ENCODE measurements at regions not wholly inside any gene's neighbourhood (a gene's known extent, or its start where the extent isn't known, plus 50 kb on each side); places are given as distances from the start of the nearest gene placed in this dataset.
"Not testable (repeated sequence)": the region's sequence is repeated elsewhere in the genome, so short reads cannot be mapped to it uniquely, and the experiment has no call there.

DNA sequence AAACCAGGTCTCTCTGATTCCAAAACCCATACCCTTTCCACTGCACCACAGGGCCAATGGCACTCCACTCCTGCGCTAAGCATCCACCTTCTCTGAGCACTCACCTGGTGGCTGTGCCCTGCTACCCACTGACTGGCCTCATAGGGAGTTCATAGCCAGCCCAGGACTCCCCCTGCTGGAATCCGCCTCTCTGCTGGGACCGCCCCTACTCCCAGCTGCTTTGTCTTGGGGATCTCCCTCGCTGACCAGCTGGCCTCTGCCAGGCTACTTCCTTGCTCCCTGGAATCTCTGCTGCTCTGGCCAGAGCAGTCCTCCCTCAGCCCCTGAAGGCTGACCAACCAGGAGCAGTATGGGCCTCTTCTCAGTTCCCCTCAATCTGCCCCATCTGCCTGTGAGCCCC lies 129.7 kb downstream of the FAXC start:
- DNase-seq (ENCODE audit: low read depth), result no peak

DNA sequence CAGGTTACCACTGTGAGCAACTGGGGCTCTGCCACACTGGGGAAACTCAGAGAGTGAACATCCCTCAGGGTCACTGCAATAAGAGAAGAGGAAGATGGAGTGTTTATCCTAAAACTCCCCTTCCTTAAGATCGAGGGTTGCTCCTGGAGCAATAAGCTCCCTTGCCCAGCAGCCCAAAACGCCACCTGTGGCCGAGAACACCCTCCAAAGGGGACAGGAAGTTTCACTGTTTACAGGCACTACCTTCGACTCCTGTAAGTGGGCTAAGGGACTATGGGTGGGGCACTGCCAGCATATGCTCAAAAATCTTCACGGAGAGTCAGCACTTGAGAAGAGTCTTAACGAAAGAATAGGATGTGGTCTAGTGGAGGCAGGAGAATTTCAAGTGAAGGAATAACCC lies 132.5 kb downstream of the FAXC start:
- DNase-seq (ENCODE audit: low read depth), result no peak

DNA sequence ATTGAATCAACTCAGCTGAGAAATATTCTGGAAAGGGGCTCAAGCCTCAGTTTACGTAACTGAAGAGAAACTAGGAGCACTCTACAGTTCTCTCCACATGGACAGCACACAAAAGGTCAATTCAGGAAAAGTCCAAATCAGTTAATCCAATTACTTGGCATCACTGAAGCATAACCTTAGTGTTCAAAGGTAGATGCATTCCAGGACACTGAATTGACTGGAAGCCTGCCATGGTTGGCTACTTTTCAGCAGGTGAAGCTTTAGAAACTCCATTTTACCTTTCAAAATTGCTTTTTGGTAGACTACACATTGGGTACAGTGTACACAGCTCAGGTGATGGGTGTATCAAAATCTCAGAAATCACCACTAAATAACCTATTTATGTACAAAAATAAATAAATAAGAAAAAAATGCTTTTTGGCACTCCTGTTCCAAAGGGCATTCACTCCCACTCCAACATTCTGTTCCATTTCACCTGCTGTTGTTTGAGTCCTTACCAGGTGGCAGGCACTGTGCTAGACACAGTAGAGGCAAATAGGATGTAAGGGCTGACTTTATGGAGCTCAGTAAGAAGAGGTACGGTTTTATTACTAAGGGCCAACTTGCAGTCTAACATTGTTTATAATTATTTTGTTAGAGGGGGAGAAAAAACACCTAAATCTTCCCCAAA lies 153.4 kb downstream of the FAXC start:
- no peak for DNase-seq (ENCODE audit: low read depth)

DNA sequence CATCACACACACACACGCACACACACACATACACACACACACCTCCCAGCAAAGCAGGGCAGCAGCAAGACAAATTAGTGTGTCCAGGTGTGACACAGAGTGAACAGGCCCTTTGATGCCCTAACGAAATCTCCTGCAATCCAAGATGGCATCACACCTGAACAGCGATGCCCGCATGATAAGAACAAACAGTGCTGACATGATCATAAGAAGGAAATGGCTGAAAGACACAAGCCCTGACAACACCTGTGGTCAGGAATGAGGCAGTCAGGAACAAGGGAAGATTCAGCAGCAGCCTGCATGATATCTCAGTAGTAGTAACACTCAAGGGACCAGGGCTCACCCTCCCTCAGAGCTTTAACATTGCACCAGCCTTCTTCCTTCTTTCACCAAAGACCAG lies 156.9 kb downstream of the FAXC start:
- DNase-seq (ENCODE audit: low read depth), result no peak

DNA sequence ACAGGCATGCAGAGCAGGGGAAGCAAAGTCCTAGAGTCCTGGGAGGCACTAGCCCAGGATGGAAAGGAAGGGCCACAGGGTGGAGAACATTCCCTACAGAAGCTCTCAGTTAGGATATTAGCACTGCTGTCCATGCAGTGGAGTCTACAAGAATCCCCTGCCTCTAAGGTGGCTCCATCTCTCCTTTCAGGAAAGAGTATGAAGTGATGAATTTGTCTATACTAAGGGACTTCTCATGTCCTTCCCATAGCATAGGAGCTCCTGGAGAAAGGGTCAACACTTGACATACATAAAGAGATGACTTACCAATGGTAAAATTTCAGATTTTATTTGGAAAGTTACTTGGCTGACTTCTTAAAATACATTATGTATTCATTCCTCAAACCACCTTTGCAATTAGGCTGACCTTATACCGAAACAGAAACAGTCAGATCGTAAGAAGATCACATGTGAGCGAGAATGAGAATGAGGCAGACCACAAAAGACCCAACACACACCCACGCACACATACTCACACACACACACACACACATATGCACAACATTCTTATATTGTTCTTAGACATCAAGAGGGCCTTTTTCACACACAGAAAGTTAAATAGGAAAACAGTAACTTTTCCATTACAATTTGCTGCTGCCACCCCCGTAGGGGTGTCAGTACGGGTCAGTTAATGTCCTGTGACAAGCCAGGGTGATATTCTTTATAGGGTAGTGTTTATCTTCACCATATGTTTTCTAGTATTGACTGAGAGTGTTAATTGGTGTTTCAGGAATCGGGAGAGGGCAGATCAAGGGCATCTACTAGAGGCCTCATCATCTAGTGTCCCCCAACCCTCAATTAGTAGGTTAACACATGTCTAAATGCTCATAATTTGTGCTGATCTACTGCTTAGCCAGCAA lies 159.4 kb downstream of the FAXC start:
- DNase-seq (ENCODE audit: low read depth), result no peak

DNA sequence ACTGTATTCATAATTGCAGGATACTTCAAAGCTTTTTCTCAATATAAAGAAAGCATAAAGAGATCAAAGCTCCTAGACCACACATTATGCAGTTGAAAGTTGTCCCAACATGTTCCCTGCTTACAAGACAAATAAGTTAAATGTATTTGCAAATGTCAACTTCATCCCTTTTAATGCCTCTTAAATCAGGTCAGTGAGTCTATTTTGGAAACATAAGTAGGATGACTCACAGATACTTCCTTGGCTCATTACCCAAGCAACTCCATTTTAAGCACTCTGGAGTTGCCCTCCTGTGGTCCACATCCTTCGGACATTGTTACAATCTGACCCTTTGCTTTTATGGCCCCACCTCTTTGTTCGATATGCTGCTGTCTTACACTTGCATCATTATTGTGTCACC lies 162.0 kb downstream of the FAXC start:
- no peak for DNase-seq (ENCODE audit: low read depth)

DNA sequence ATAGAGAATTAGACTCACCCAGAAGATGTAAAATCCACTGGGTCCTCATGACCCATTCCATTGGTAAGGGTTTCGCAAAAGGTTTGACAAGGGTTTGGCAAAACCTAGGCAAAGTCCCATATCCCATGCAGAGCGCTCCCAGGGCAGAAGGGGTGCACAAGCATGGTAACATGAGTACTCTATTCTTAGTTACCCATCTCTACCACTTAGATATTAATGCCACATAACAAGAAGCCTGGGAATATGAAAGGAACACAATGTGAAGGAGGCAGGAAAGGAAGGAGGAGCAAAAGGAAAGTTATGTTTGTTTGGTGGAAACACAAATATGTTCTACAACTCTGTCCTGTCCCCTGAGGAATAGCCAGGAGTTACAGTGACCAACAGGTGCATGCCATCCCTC lies 163.1 kb downstream of the FAXC start:
- DNase-seq (ENCODE audit: low read depth), result no peak

DNA sequence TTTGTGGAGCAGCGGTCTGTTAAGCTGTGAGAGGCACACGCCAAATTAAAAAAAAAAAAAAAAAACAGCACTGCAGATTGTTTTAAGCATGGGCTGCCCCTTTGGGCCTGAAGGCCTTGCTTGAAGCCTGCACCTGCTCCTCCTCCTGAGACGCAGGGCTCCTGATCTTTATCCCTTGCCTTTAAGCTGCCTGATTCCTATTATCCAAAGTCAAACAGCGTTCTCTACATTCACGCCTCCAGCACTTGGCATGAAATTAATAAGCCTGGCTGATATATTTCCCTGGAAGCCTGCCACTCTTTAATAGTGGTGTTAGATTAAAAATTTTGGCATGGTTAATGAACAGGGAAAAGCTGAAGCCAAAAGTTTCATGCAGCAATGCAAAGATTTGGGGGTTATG lies 163.9 kb downstream of the FAXC start:
- DNase-seq (ENCODE audit: low read depth), result no peak

DNA sequence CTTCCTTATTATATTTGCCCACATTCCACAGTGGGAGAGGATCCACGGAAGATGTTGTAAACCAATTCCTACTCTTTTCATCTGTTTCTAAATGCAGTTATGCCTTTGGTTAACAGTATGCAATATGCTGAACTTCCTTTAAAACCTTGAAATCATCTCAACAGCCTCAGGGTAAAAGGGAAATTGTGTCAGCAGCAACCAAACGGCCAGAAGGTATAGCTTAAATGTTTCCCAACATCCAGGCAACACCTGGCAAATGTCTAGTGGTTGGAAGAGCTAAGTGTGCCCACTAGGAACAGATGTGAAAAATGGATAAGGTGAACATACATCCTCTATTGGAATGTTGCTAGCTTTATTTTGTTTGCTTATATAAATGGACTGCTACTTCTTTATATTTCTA lies 164.8 kb downstream of the FAXC start:
- DNase-seq (ENCODE audit: low read depth), result no peak

DNA sequence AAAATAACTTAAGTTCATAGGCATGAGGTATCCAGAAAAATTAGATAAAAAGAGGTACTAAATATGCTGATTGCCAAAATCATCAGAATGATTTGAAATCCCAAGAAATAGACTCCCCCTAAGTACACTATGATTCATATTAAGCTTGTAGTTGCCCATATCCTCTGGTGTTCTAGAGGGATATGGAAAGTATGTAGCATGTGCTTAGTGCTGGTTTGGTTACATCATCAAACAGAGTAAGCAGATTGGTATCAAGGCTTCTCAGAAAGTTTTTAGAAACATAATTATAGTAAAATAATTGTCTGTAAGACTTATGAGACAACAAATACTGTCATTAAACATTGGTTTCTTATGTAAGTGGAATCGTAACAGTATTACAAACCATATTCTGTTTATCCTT lies 166.4 kb downstream of the FAXC start:
- no peak for DNase-seq (ENCODE audit: low read depth)

DNA sequence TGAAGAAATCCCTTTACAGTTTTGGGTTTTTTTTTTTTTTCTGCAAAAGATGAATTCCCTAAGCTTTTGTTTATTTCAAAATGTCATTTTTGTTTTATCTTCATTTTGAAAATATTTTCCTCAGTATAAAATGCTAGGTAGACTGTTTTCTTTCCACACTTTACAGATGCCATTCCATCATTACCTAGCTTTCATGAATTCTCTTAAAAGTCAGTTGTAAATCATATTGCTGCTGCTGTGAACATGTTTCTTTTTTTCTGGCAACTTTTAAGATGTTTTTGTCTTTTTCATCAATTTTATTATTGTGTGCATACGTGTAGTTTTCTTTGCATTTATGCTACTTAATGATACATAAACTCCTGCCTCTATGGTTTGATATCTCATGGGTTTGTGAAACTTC lies 168.3 kb downstream of the FAXC start:
- DNase-seq (ENCODE audit: low read depth), result no peak

DNA sequence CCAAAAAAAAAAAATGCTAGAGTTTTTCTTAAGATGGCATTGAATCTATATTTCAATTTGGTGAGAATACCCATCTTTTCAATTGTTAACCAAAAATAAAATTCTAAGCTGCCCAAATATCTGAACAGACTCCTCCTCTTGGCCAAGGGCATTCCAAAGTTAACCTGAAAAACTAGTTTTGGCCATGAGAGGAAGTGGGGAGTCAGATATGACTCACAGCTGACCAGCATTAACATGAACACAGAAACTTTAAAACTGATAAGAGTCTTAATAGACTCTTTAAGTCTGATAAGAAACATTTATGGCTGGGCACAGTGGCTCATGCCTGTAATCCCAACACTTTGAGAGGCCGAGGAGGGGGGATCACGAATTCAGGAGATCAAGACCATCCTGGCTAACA lies 171.3 kb downstream of the FAXC start:
- DNase-seq (ENCODE audit: low read depth), result no peak

DNA sequence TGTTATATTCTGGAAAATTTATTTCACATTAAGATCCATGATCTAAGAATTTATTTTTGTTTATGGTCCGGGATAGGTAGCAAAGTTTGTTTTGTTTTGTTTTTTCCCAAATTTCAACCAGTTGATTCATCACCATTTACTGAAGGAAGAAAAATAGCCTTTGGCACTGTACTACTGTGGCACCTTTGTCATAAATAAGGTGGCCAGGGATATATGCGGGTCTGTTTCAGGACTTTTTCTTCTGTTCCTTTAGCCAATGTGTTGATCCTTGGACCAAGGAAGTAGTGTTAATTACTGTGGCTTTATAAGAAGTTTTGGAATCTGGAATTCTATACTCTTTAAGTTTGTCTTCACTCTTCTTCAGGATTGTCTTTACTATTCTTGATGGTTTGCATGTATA lies 171.7 kb downstream of the FAXC start:
- DNase-seq (ENCODE audit: low read depth), result no peak

DNA sequence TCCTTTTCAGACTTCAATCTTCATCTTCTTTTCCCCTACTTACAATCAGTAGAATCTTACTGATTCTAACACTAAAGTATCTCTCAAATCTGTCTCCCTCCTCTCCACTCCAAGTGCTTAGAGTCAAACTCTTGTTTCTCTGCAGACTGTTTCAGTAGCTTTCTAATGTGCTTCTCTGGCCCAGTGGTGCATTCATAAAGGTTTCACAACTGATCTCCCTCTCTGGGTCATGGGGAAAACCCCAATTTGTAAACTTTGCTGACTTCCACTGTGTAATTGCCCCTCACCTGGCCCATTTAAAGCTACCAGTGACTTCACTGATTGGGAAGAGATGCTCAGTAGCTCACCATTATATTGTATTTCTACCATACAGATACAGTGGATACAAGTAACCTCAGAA lies 183.6 kb downstream of the FAXC start:
- DNase-seq (ENCODE audit: low read depth), result no peak

DNA sequence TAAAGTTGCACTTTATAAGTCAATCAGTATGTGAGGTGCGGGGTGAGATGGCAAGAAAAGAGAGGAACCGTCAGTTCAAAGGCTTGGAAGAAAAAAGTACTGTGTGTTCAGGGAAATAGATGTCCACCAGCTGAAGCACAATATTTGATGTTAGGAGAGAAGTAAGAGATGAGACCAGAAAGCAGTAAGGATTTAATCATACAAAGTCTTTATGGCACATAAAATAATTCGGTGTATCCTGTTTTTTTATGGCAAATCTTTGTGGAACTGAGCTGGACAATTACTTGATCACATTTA lies 197.2 kb downstream of the FAXC start:
- DNase-seq (ENCODE audit: low read depth), result no peak

DNA sequence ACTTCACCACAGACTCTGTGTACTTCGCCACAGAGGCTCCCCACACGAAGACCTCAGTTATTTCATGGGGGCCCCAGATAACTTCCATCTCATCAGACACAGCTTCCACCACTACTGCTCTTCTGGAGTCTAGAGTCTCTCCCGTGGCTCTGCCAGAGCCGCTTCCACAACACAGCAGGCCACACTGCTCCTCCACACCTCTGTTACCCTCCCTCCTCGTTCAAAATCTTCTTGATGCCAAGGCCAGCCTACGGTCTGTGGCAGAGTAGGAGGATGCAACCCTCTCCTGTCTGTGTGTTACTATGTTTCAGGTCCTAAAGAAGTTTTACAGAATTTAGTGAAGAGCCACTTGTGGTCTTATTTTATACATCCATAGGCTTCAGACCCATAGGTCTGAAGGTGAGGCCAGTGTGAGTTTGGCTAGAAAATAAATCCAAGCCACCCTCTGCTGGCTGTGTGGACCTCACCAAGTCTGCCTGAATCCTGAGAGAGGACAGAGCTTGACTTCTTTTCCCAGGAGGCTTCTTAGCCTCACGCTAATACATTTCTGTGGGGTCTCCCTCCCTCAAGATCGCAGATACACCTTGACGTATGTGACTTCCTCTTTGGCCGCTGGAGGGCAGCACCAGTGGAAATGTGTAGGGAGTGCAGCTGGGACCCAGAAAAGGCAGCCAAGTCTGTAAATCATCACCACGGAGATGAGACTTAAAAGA lies 197.7 kb downstream of the FAXC start:
- peak; percentile 12 for DNase-seq (ENCODE audit: low read depth)

DNA sequence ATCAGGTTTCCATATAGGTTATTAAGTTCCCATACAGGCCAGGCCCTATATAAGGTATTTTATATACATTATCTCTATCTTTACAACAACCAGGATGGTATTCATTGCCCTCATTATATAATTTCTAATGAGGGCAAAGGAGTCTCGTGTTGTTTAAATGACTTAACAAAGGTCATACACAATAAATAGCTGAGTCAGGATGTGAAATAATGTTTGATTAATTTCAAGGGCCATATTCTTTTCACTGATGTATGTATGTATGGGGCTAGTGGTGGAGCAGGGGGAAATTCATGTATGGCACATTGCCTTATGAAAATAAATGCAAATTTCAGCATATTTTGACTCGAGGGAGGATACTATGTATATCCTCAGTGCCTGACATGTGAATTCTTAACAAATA lies 200.7 kb downstream of the FAXC start:
- no peak for DNase-seq (ENCODE audit: low read depth)

DNA sequence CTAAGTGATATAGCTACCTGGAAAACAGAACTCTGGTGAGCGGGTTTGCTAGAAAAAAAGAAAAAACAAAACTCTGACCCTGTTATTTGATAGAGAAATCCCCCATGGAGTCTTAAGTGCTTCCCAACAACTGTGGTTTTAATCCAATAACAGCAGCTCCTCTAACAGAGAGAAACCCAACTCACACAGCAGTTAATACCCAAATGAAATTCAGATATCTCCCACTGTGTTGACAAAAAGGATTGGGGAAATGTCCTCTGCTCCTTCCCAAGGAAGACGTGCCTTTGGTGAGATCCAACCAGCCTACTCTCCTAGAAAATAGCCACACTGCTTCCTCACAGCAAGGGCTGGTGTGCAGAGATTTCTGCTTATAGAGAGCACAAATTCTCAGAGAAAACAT lies 200.4 kb upstream of the FBXL4 start:
- no peak for DNase-seq (ENCODE audit: low read depth)

DNA sequence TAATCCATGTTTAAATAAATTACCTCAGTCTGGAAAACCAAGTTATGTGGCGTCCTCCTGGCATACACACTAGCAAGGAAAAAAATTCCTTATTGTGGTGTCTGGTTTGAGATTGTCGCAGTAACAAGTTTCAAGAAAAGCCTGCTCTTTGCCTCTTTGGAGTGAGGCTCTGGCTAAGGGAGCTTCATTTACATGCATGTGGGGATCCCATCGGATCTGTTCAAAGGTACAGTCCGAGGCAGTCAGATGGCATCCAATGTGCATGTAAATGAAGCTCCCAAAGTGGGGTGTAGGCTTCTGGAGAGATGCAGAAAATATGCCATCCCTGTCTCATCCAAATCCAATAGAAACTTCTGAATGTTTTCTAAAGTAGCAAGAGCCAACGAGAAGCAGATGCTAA lies 199.5 kb upstream of the FBXL4 start:
- no peak for DNase-seq (ENCODE audit: low read depth)

DNA sequence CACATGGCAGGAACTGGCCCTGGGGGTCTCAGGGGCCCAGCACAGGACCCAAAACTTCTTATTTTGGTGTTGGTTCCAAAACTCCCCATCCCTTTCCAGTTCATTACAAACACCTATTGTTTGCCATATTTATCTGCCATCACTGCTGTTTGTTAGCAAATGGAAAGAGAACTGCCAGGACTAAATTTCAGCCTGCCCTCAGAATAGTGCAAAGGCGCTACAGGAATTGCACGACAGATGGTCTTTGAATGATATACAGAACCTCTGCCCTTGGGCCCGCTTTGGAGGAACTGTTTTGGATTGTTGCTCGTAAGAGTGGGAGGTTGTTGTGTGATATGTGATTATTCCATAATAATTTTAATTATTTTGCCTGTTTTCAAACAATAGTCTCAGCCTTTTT lies 199.0 kb upstream of the FBXL4 start:
- DNase-seq (ENCODE audit: low read depth), result no peak

DNA sequence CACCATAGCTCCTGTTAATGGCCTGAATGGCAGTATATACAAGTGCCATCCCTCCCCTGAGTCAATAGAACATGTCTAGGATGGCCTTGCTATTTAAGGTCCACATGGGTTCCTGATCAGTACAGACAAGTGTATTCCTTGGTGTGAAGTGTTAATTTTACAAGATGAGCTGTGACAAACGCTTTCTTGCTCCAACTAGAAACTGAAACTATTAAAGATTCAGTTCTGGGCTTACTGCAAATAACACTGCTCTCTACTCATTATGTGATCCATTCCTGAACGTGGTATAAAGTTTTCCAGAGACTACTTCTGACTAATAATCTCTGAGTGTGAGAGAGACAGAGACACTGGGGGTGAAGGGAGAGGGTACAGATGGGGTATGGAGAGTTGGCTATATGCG lies 198.0 kb upstream of the FBXL4 start:
- no peak for DNase-seq (ENCODE audit: low read depth)

DNA sequence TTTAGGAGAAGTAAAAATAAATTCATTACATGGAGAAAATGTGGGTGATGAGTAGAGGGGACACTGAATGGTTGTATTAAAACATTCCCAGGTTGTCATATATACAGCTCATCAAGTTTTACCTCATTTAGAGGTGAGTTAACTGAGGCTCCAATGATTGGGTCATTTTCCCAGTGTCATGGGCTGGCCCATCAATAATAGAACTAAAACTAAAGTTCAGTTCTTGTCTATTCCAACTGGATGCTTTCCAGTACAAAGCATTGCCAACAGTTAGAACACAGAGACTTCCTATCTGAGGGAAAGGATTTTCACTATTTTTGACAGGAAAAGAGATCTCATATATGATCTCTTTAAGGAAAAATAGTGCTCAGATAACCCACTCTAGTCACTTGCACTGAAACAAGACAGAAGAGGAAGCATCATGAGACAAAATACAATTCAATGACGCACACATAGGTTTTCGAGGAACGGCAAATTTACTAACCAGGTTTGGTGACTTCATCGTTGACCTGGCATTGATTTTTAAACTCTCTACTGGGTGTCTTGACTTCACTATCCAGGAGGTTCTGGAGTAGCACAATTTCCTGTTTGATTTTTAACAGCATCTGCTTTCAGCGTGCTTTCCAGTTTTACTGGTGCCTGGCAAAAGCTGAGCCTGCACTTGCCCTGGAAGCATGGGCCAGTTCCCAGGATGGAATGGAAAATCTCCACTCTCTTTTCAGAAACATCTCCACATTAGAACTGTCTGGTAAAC lies 195.5 kb upstream of the FBXL4 start:
- no peak for DNase-seq (ENCODE audit: low read depth)

DNA sequence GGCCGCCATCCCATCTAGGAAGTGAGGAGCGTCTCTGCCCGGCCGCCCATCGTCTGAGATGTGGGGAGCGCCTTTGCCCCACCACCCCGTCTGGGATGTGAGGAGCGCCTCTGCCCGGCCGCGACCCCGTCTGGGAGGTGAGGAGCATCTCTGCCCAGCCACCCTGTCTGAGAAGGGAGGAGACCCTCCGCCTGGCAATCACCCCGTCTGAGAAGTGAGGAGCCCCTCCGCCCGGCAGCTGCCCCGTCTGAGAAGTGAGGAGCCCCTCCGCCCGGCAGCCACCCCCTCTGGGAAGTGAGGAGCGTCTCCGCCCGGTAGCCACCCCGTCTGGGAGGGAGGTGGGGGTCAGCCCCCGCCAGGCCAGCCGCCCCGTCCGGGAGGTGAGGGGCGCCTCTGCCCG lies 194.2 kb upstream of the FBXL4 start:
- DNase-seq (ENCODE audit: low read depth), result not testable (repeated sequence)
